ENCODE measurements at regions not wholly inside any gene's neighbourhood (a gene's known extent, or its start where the extent isn't known, plus 50 kb on each side); places are given as distances from the start of the nearest gene placed in this dataset.

DNA sequence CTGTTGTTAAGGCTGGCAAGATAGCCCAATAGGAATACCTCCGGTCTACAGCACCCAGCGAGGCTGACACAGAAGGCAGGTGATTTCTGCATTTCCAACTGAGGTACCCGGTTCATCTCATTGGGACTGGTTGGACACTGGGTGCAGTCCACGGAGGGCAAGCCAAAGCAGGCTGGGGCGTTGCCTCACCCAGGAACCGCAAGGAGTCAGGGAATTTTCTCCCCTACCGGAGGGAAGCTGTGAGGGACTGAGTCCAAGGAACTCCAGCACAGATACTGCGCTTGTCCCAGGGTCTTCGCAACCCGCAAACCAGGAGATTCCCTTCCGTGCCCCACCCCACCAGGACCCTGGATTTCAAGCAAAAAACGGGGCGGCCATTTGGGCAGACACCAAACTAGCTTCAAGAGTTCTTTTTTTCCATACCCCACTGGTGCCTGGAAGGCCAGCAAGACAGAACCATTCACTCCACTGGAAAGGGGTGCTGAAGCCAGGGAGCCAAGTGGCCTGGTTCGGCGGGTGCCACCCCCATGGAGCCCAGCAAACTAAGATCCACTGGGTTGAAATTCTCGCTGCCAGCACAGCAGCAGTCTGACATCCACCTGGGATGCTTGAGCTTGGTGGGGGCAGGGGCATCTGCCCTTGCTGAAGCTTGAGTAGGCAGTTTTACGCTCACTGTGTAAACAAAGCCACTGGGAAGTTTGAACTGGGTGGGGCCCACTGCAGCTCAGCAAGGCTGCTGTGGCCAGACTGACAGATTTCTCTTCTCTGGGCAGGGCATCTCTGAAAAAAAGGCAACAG lies 647.2 kb downstream of the BNC2 start:
- DNase-seq (ENCODE audit: low spot score) = no peak
- H3K9me2 ChIP-seq (ENCODE audit: insufficient read depth, low read length) = no peaks in the 10 kb centered on the region
- H3K27ac ChIP-seq (ENCODE audit: low read depth, low read length, poor library complexity, severe bottlenecking) = no peak overlapping the region
- intact Hi-C loops (cut with micrococcal nuclease; ENCODE audit: unreplicated experiment) = no loop called here
- H3K36me3 ChIP-seq (ENCODE audit: insufficient read depth, low read length) = no peaks in the 10 kb centered on the region
- no peaks in the 10 kb centered on the region for H3K4me1 ChIP-seq (ENCODE audit: insufficient read depth, low read length, poor library complexity, severe bottlenecking)
- H4K20me1 ChIP-seq (ENCODE audit: insufficient read depth, low read length) = no peaks in the 10 kb centered on the region
- no TSS peak for BruUV-seq (replicated peaks)
- H3K9me3 ChIP-seq (ENCODE audit: low read length) = no peaks in the 10 kb centered on the region
- no peaks in the 10 kb centered on the region for H3K79me2 ChIP-seq (ENCODE audit: insufficient read depth, low read depth, low read length)
- no peak overlapping the region for H2AFZ ChIP-seq (ENCODE audit: low read length)
- TF ChIP-seq, protein P1, sequence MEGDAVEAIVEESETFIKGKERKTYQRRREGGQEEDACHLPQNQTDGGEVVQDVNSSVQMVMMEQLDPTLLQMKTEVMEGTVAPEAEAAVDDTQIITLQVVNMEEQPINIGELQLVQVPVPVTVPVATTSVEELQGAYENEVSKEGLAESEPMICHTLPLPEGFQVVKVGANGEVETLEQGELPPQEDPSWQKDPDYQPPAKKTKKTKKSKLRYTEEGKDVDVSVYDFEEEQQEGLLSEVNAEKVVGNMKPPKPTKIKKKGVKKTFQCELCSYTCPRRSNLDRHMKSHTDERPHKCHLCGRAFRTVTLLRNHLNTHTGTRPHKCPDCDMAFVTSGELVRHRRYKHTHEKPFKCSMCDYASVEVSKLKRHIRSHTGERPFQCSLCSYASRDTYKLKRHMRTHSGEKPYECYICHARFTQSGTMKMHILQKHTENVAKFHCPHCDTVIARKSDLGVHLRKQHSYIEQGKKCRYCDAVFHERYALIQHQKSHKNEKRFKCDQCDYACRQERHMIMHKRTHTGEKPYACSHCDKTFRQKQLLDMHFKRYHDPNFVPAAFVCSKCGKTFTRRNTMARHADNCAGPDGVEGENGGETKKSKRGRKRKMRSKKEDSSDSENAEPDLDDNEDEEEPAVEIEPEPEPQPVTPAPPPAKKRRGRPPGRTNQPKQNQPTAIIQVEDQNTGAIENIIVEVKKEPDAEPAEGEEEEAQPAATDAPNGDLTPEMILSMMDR (conservative IDR thresholded peaks at IDR 0.05; ENCODE audit: low read length) = no peak
- no peak for TF ChIP-seq EZH2phosphoT487 (IDR thresholded peaks at IDR 0.05; ENCODE audit: borderline replicate concordance, low read depth, low read length)
- ChIA-PET CTCF (ENCODE audit: unreplicated experiment) (no interaction called here), POLR2A (interaction anchor here (0.6 kb wide), 1 partner anchor 33 kb away, joined by 3 read pairs; no protein-coding TSS in a partner anchor)
- H3K4me2 ChIP-seq (ENCODE audit: low read length) = no peak overlapping the region
- no peak overlapping the region for H3K4me3 ChIP-seq (ENCODE audit: low read depth, low read length, poor library complexity, severe bottlenecking)

DNA sequence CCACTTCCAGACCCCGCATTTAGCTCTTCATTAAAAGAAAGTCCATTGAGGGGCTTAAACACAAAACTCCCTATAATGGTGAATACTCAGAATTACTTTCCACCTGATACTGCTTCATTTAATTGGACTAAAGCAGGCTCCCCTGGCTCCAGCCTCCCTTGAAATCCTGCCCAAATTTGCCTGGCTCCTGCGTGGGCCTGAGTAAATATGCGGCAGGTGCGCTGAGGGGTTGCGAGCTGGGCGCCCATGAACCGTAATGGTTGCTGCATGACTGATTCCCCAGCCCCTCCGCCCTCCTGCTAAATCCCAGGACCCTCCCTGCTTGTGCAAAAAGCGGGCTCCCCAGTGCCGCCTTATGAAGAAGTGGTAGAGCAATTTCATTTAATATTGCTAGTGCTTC lies 639.7 kb downstream of the BNC2 start:
- Histone ChIP-seq H3K36me3 (ENCODE audit: insufficient read depth, low read length) (no peaks in the 10 kb centered on the region), H3K79me2 (ENCODE audit: insufficient read depth, low read depth, low read length) (no peaks in the 10 kb centered on the region), H3K27ac (ENCODE audit: low read depth, low read length, poor library complexity, severe bottlenecking) (no peak overlapping the region), H3K9me2 (ENCODE audit: insufficient read depth, low read length) (no peaks in the 10 kb centered on the region), H2AFZ (ENCODE audit: low read length) (no peak overlapping the region), H4K20me1 (ENCODE audit: insufficient read depth, low read length) (no peaks in the 10 kb centered on the region), H3K4me3 (ENCODE audit: low read depth, low read length, poor library complexity, severe bottlenecking) (no peak overlapping the region), H3K9me3 (ENCODE audit: low read length) (0 out of 2 replicates have a peak, but pooled peaks cover 4% of the 10 kb centered on the region), H3K4me1 (ENCODE audit: insufficient read depth, low read length, poor library complexity, severe bottlenecking) (no peaks in the 10 kb centered on the region), H3K4me2 (ENCODE audit: low read length) (no peak overlapping the region)
- no TSS peak for BruUV-seq (replicated peaks)
- CTCF ChIA-PET (ENCODE audit: unreplicated experiment) = no interaction called here
- no peak for DNase-seq (ENCODE audit: low spot score)
- POLR2A ChIA-PET = no interaction called here
- TF ChIP-seq EZH2phosphoT487 (IDR thresholded peaks at IDR 0.05; ENCODE audit: borderline replicate concordance, low read depth, low read length) = no peak
- TF ChIP-seq, protein P1 (conservative IDR thresholded peaks at IDR 0.05; ENCODE audit: low read length) = no peak
- intact Hi-C loops (cut with micrococcal nuclease; ENCODE audit: unreplicated experiment) = no loop called here

DNA sequence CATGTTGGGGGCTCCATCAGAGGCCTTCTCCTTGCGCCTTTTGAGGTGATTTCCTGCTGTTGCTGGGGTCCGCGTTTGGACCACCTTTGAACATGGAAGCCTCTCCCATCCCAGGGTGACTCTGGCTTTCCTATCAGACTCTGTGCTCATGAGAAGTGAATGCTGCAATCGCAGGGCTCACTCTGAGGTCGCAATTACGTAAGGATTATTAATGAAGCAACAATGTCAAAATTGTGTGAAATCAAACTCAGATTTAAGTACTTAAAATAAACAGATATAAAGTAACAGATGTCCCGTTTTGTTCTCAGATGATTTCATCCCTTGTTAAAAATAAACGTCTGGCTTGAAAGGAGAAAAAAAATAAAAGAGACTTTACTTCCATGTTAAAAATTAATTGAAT lies 634.2 kb downstream of the BNC2 start:
- CTCF ChIA-PET (ENCODE audit: unreplicated experiment) = no interaction called here
- no TSS peak for BruUV-seq (replicated peaks)

More for the DNA sequence above, 634.2 kb downstream of the BNC2 start:
- TF ChIP-seq, protein P1 (conservative IDR thresholded peaks at IDR 0.05; ENCODE audit: low read length) = no peak
- TF ChIP-seq EZH2phosphoT487 (IDR thresholded peaks at IDR 0.05; ENCODE audit: borderline replicate concordance, low read depth, low read length) = no peak
- POLR2A ChIA-PET = no interaction called here
- H3K4me2 ChIP-seq (ENCODE audit: low read length) = no peak overlapping the region
- DNase-seq (ENCODE audit: low spot score) = no peak
- H3K27ac ChIP-seq (ENCODE audit: low read depth, low read length, poor library complexity, severe bottlenecking) = no peak overlapping the region
- H3K79me2 ChIP-seq (ENCODE audit: insufficient read depth, low read depth, low read length) = no peaks in the 10 kb centered on the region
- no peaks in the 10 kb centered on the region for H3K36me3 ChIP-seq (ENCODE audit: insufficient read depth, low read length)
- intact Hi-C loops (cut with micrococcal nuclease; ENCODE audit: unreplicated experiment) = no loop called here
- no peak overlapping the region for H2AFZ ChIP-seq (ENCODE audit: low read length)
- no peaks in the 10 kb centered on the region for H4K20me1 ChIP-seq (ENCODE audit: insufficient read depth, low read length)
- H3K9me2 ChIP-seq (ENCODE audit: insufficient read depth, low read length) = no peaks in the 10 kb centered on the region
- H3K4me3 ChIP-seq (ENCODE audit: low read depth, low read length, poor library complexity, severe bottlenecking) = no peak overlapping the region
- 0 out of 2 replicates have a peak, but pooled peaks cover 4% of the 10 kb centered on the region for H3K9me3 ChIP-seq (ENCODE audit: low read length)
- no peaks in the 10 kb centered on the region for H3K4me1 ChIP-seq (ENCODE audit: insufficient read depth, low read length, poor library complexity, severe bottlenecking)
